Upper lobe of right lung (tissue), 1 donor: ENCODE measurements at regions not wholly inside any gene's neighbourhood (a gene's known extent, or its start where the extent isn't known, plus 50 kb on each side); places are given as distances from the start of the nearest gene placed in this dataset.

Source experiments
- ATAC-seq: fragments of 200-7000 bp; cut with Tn5 transposase; one replicate; pipeline ENCODE4 v1.9.1; 2020; ENCODE audit warnings: mild to moderate bottlenecking, moderate library complexity
- DNase-seq: peaks from one replicate; pipeline ENCODE4 v3.0.0-alpha.2; 2020
- H3K27ac ChIP-seq: fragments of 200-600 bp; one replicate; pipeline ENCODE4 v1.8.0; 2022
- H3K27me3 ChIP-seq: fragments of 200-600 bp; one replicate; pipeline ENCODE4 v1.8.0; 2022; ENCODE audit warnings: mild to moderate bottlenecking
- H3K36me3 ChIP-seq: fragments of 200-600 bp; one replicate; pipeline ENCODE4 v1.8.0; 2022
- H3K4me1 ChIP-seq: fragments of 200-600 bp; one replicate; pipeline ENCODE4 v1.8.0; 2022
- H3K4me3 ChIP-seq: fragments of 200-600 bp; one replicate; pipeline ENCODE4 v1.8.0; 2022; ENCODE audit warnings: mild to moderate bottlenecking
- H3K9me3 ChIP-seq: fragments of 200-600 bp; one replicate; pipeline ENCODE4 v1.8.0; 2022
- CTCF ChIP-seq: fragments of 200-600 bp; IDR thresholded peaks from one replicate; pipeline ENCODE4 v1.8.0; 2022; ENCODE audit warnings: antibody characterized with exemption
- intact Hi-C: fragments of 100-400 bp; cut with DNase I; formaldehyde crosslinking; loops from one replicate; pipeline ENCODE4 v1.11.0; 2022
- donor health status: DM: no; HTN: yes; CAD: no; lungs with severe emphysema.

GRCh38 chr19:31955884-31956283, 389.5 kb upstream of the ZNF507 start:
- intact Hi-C loops = no loop called here
- Histone ChIP-seq H3K4me3 (no peak overlapping the region), H3K27ac (no peak overlapping the region), H3K4me1 (peaks cover 3% of the 10 kb centered on the region), H3K36me3 (no peaks in the 10 kb centered on the region), H3K27me3 (no peaks in the 10 kb centered on the region), H3K9me3 (no peaks in the 10 kb centered on the region)
- DNase-seq = no peak
- TF ChIP-seq CTCF = no peak
- ATAC-seq = no peak

- intact Hi-C loops = no loop called here
Measured at GRCh38 chr19:31956771-31957392, 388.5 kb upstream of the ZNF507 start.

GRCh38 chr19:31957711-31958110, 387.7 kb upstream of the ZNF507 start:
- no peaks in the 10 kb centered on the region for H3K27me3 ChIP-seq
- ATAC-seq = no peak

More at GRCh38 chr19:31956771-31957392, 388.5 kb upstream of the ZNF507 start:
- no peak for TF ChIP-seq CTCF
- Histone ChIP-seq H3K27ac (no peak overlapping the region), H3K36me3 (no peaks in the 10 kb centered on the region), H3K4me1 (peaks cover 3% of the 10 kb centered on the region), H3K9me3 (no peaks in the 10 kb centered on the region), H3K27me3 (no peaks in the 10 kb centered on the region), H3K4me3 (no peak overlapping the region)
- ATAC-seq = no peak
- DNase-seq = no peak

GRCh38 chr19:31959527-31960018, 385.8 kb upstream of the ZNF507 start:
- Histone ChIP-seq H3K27ac (no peak overlapping the region), H3K4me3 (no peak overlapping the region), H3K27me3 (no peaks in the 10 kb centered on the region), H3K9me3 (no peaks in the 10 kb centered on the region), H3K36me3 (no peaks in the 10 kb centered on the region), H3K4me1 (peaks cover 8% of the 10 kb centered on the region)
- intact Hi-C loops = no loop called here
- no peak for DNase-seq
- ATAC-seq = no peak
- no peak for TF ChIP-seq CTCF

More at GRCh38 chr19:31957711-31958110, 387.7 kb upstream of the ZNF507 start:
- Histone ChIP-seq H3K27ac (no peak overlapping the region), H3K9me3 (no peaks in the 10 kb centered on the region), H3K4me1 (peaks cover 5% of the 10 kb centered on the region), H3K36me3 (no peaks in the 10 kb centered on the region), H3K4me3 (no peak overlapping the region)
- intact Hi-C loops = no loop called here
- TF ChIP-seq CTCF = no peak
- DNase-seq = no peak

- Histone ChIP-seq H3K4me1 (peaks cover 8% of the 10 kb centered on the region), H3K27me3 (no peaks in the 10 kb centered on the region), H3K36me3 (no peaks in the 10 kb centered on the region), H3K27ac (no peak overlapping the region), H3K9me3 (no peaks in the 10 kb centered on the region), H3K4me3 (no peak overlapping the region)
- intact Hi-C loops = no loop called here
- TF ChIP-seq CTCF = no peak
- no peak for ATAC-seq
- DNase-seq = no peak
Measured at GRCh38 chr19:31960474-31960873, 384.9 kb upstream of the ZNF507 start.

GRCh38 chr19:31961191-31961590, 384.2 kb upstream of the ZNF507 start:
- intact Hi-C loops = no loop called here
- no peak for TF ChIP-seq CTCF
- H3K36me3 ChIP-seq = no peaks in the 10 kb centered on the region
- DNase-seq = no peak
- no peak for ATAC-seq
- H3K4me1 ChIP-seq = peaks cover 8% of the 10 kb centered on the region
- no peaks in the 10 kb centered on the region for H3K27me3 ChIP-seq
- H3K4me3 ChIP-seq = no peak overlapping the region
- no peaks in the 10 kb centered on the region for H3K9me3 ChIP-seq
- H3K27ac ChIP-seq = no peak overlapping the region
